Transverse colon (tissue), 4 donors: ENCODE measurements at regions not wholly inside any gene's neighbourhood (a gene's known extent, or its start where the extent isn't known, plus 50 kb on each side); places are given as distances from the start of the nearest gene placed in this dataset.

ENCODE experiments used
- DNase-seq: peaks from one replicate; pipeline ENCODE4 v3.0.0-alpha.2; 2019
- H3K27ac ChIP-seq, 4 donors: fragments of 200-600 bp; sonication (generic); 2 replicates each; pipeline ENCODE4 v1.5.1; 2016 to 2018; ENCODE audit warnings: inconsistent platforms in 4 of 4
- H3K27me3 ChIP-seq: fragments of 200-600 bp; sonication (generic); 2 replicates; pipeline ENCODE4 v1.5.1; 2017; ENCODE audit warnings: inconsistent platforms
- H3K36me3 ChIP-seq, 4 donors: fragments of 200-600 bp; sonication (generic); 2 replicates each; pipeline ENCODE4 v1.5.1; 2017 to 2019; ENCODE audit warnings: inconsistent platforms in 4 of 4
- H3K4me1 ChIP-seq, 4 donors: fragments of 200-600 bp; sonication (generic); 2 replicates each; pipeline ENCODE4 v1.5.1; 2017 to 2020; ENCODE audit warnings: inconsistent platforms in 4 of 4
- H3K4me3 ChIP-seq, 4 donors: fragments of 200-600 bp; sonication (generic); 1 replicate in 1 of 4; 2 replicates in 3 of 4; pipeline versions ENCODE4 v1.5.1 to v1.6.1; 2017 to 2019; ENCODE audit warnings: inconsistent platforms in 4 of 4
- H3K9me3 ChIP-seq, 2 donors: fragments of 200-600 bp; sonication (generic); 2 replicates each; pipeline ENCODE4 v1.5.1; 2017 to 2019; ENCODE audit warnings: inconsistent platforms in 2 of 2
- CTCF ChIP-seq, 5 experiments: fragments of 200-600 bp in 3 of 5; fragments of 450-650 bp in 2 of 5; sonication (generic) in 3 of 5; IDR thresholded peaks; 1 replicate in 2 of 5; 2 replicates in 3 of 5; pipeline ENCODE4 v1.5.1; 2016 to 2017; ENCODE audit warnings: antibody characterized with exemption in 5 of 5, inconsistent platforms in 3 of 5, mild to moderate bottlenecking in 2 of 5, moderate library complexity in 1 of 5
- EP300 ChIP-seq: sonication (generic); formaldehyde crosslinking; IDR thresholded peaks from one replicate; pipeline ENCODE4 v1.6.1; 2017; ENCODE audit warnings: antibody characterized with exemption, low read depth
- POLR2A ChIP-seq: fragments of 450-650 bp; IDR thresholded peaks from one replicate; pipeline ENCODE4 v1.6.1; 2016; ENCODE audit warnings: antibody characterized with exemption, mild to moderate bottlenecking, moderate library complexity
- POLR2AphosphoS5 ChIP-seq, 3 donors: sonication (generic); formaldehyde crosslinking; IDR thresholded peaks; one replicate each; pipeline ENCODE4 v1.6.1; 2016; ENCODE audit warnings: antibody characterized with exemption in 3 of 3
- WGBS, 2 donors: methylation state at CpG; one replicate each; pipeline ENCODE4 v1.1.5; 2018; ENCODE audit warnings: low coverage in 1 of 2; 5-methylcytosine and 5-hydroxymethylcytosine counted together
- in situ Hi-C, 4 donors: fragments of 200-750 bp; cut with MboI; loops; one replicate each; pipeline versions ENCODE4 v1.15.0 to v1.15.1; 2017; ENCODE audit warnings: low sequenced_read_pairs in 3 of 4, low pct_ligation_motif_present in 1 of 4, low pct_unique_long_range_greater_than_20kb in 1 of 4
- intact Hi-C: fragments of 100-400 bp; cut with DNase I; formaldehyde crosslinking; loops from one replicate; pipeline ENCODE4 v1.15.1; 2023; ENCODE audit warnings: low total_unique reads

DNA sequence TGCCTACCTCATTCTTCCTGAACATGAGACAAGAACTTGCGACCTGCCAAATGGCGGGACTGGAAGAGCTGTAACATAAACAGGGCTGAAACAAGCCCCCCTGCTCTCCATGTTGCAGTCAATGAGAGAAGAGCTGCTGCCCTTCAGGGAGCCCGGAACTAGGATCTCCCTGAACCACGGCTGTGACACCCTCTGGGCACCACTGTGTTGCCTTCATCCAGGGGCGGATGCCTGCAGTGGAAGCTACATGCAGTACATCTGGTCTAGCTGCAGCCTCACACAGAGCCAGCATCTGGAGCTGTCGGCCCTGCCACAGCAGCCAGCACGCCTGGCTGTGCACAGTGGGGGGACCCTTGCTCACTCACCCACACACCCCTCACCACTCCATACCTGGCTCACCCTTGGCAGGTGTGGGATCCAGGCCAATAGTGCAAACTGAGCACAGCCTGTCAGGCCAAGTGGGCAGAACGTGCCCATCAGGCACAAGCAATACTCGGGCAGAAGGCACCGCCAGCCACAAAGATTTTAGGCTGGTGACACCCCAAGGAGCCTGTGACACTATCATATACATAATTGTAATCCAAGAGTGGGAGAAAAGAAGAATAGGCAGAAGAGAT, 451.3 kb downstream of the HTR1B start:
- in situ Hi-C loops = no loop called here
- H3K27ac ChIP-seq = no peak overlapping the region
- intact Hi-C loops = no loop called here
- H3K4me1 ChIP-seq = no peaks in the 10 kb centered on the region
- no peak for DNase-seq
- H3K36me3 ChIP-seq = no peaks in the 10 kb centered on the region
- TF ChIP-seq CTCF (IDR thresholded peaks at IDR 0.05) = no peak
- TF ChIP-seq POLR2AphosphoS5 (IDR thresholded peaks at IDR 0.05) = no peak
- TF ChIP-seq POLR2A = no peak
- TF ChIP-seq EP300 = no peak
- H3K4me3 ChIP-seq = no peak overlapping the region
- peaks cover 0 to 3% of the 10 kb centered on the region in 2 donors for H3K9me3 ChIP-seq
- no peaks in the 10 kb centered on the region for H3K27me3 ChIP-seq
- 58 to 83% methylated on average over 2 to 10 of the region's 10 CpGs for WGBS, 2 donors

DNA sequence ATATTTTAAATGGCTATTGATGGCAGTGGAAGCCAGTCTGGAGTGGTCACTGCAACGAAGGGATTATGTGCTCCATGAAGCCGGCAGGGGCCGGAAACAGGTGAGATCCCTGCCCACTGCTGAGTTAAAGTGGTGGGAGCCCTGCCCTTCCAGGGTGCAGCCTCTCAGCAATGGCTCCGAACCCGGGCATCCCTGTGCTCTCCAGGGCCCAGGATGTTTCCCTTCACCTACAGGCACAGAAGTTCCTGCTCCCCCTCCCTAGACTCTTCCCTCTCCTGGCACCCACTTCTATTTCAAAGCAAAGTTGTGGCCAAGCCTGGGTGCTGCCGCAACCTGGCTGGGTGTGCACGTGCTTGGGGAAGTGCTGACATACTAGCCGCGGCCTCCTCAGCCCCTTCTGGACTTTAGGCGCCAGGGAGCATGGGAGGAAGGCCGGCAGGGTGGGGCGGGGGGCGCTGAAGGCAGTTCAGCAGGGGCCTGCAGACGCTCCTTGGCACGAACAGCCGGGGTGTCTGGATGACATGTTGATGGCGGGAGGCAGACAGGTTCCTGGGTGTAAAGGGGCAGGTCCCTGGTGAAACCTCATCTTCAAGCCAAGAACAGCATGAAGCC, 452.3 kb downstream of the HTR1B start:
- TF ChIP-seq POLR2A (no peak), POLR2AphosphoS5 (IDR thresholded peaks at IDR 0.05) (no peak), EP300 (no peak), CTCF (IDR thresholded peaks at IDR 0.05) (no peak)
- Histone ChIP-seq H3K27ac (no peak overlapping the region), H3K4me3 (no peak overlapping the region), H3K27me3 (no peaks in the 10 kb centered on the region), H3K4me1 (no peaks in the 10 kb centered on the region), H3K36me3 (no peaks in the 10 kb centered on the region), H3K9me3 (peaks cover 7 to 9% of the 10 kb centered on the region in 2 donors)
- intact Hi-C loops = no loop called here
- DNase-seq = no peak
- in situ Hi-C loops = no loop called here
- 83 to 91% methylated on average over 3 to 17 of the region's 17 CpGs for WGBS, 2 donors

GRCh38 chr6:76992553-76992952, 470.7 kb downstream of the HTR1B start:
- Histone ChIP-seq H3K27ac (no peak overlapping the region), H3K27me3 (no peaks in the 10 kb centered on the region), H3K4me3 (no peak overlapping the region), H3K4me1 (no peaks in the 10 kb centered on the region), H3K9me3 (no peaks in the 10 kb centered on the region), H3K36me3 (no peaks in the 10 kb centered on the region)
- intact Hi-C loops = no loop called here
- WGBS, 2 donors = 74% methylated on average over 9 of the region's 9 CpGs; no CpG with 5 or more reads in 1 of the 2 donors
- in situ Hi-C loops = no loop called here
- TF ChIP-seq CTCF (IDR thresholded peaks at IDR 0.05) = no peak
- no peak for TF ChIP-seq POLR2A
- TF ChIP-seq POLR2AphosphoS5 (IDR thresholded peaks at IDR 0.05) = no peak
- TF ChIP-seq EP300 = no peak
- no peak for DNase-seq

DNA sequence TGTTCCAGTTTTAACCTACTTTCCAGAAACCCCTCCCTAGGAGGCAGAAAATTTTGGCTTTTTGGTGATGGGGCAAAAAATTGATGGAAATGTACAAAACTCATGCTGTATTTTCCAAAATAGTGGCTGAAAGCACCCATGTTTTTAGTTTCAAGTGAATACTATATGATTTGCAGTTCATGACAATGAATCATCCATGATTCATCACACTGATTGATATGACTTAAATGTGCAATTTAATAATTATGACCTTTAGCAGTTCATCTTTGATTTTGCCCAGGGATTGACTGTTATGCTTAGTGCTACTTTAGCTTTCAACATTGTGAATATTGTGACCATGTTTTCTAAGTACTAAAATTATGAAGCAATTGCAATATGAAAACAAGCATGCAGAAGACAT, 478.7 kb downstream of the HTR1B start:
- Histone ChIP-seq H3K4me1 (no peaks in the 10 kb centered on the region), H3K4me3 (no peak overlapping the region), H3K27ac (no peak overlapping the region), H3K9me3 (no peaks in the 10 kb centered on the region), H3K36me3 (no peaks in the 10 kb centered on the region), H3K27me3 (no peaks in the 10 kb centered on the region)
- in situ Hi-C loops = no loop called here
- intact Hi-C loops = no loop called here
- DNase-seq = no peak
- no peak for TF ChIP-seq EP300
- no peak for TF ChIP-seq POLR2A
- no peak for TF ChIP-seq POLR2AphosphoS5 (IDR thresholded peaks at IDR 0.05)
- no peak for TF ChIP-seq CTCF (IDR thresholded peaks at IDR 0.05)
